ENCODE measurements at regions not wholly inside any gene's neighbourhood (a gene's known extent, or its start where the extent isn't known, plus 50 kb on each side); places are given as distances from the start of the nearest gene placed in this dataset.

GRCh38 chr4:28015996-28016395, 1155.4 kb downstream of the STIM2 start:
- no peak overlapping the region for H2AFZ ChIP-seq (ENCODE audit: control insufficient read depth, low read depth, low read length)
- no peaks in the 10 kb centered on the region for H3K4me1 ChIP-seq (ENCODE audit: control insufficient read depth, insufficient read depth, low read length)
- DNase-seq (ENCODE audit: low read depth, low spot score) (no peak), FAIRE-seq (no peak), ATAC-seq (no peak)
- RAD21 ChIA-PET (ENCODE audit: unreplicated experiment), result no interaction called here
- H3K27me3 ChIP-seq (replicated peaks in 1 of 2; ENCODE audit: control insufficient read depth in 2 of 2, insufficient read depth in 2 of 2, low read length in 1 of 2), result no peaks in the 10 kb centered on the region
- H3K36me3 ChIP-seq (ENCODE audit: control insufficient read depth in 2 of 2, insufficient read depth in 2 of 2, low read length in 1 of 2), result no peaks in the 10 kb centered on the region
- no peak overlapping the region for H3K27ac ChIP-seq (ENCODE audit: control insufficient read depth, insufficient read depth)
- no peaks in the 10 kb centered on the region for H3K79me2 ChIP-seq (ENCODE audit: control insufficient read depth, insufficient read depth, low read length)
- intact Hi-C loops (cut with micrococcal nuclease; ENCODE audit: unreplicated experiment), result no loop called here
- 3% methylated on average over 2 of the region's 2 CpGs for WGBS (ENCODE audit: insufficient coverage, insufficient replicate concordance, low lambda C conversion rate, missing lambda C conversion rate)
- CTCF ChIA-PET, result no interaction called here
- no peak overlapping the region for H3K4me3 ChIP-seq
- H3K9ac ChIP-seq (ENCODE audit: control insufficient read depth, insufficient read depth, low read length), result no peak overlapping the region
- H3K4me2 ChIP-seq (ENCODE audit: control insufficient read depth, insufficient read depth), result no peak overlapping the region
- BruUV-seq (replicated peaks), result no TSS peak
- SMC1A ChIA-PET (ENCODE audit: uncharacterized antibody, unreplicated experiment), result interaction anchor here (0.6 kb wide), 1 partner anchor 180 kb away, joined by 3 read pairs; no protein-coding TSS in a partner anchor
- POLR2A ChIA-PET, result no interaction called here
- in situ Hi-C loops (cut with MboI), result no loop called here
- no peaks in the 10 kb centered on the region for H4K20me1 ChIP-seq (ENCODE audit: control insufficient read depth, insufficient read depth)
- H3K9me3 ChIP-seq (replicated peaks; ENCODE audit: control insufficient read depth, insufficient read depth, low read length), result no peaks in the 10 kb centered on the region; the same call in 2 of the 3 replicates
- TF ChIP-seq ZBTB40 (IDR thresholded peaks at IDR 0.05; ENCODE audit: borderline replicate concordance) (no peak), YY1 (IDR thresholded peaks at IDR 0.05; ENCODE audit: low read depth, low read length) (no peak), NBN (IDR thresholded peaks at IDR 0.05) (no peak), FOS (IDR thresholded peaks at IDR 0.05; ENCODE audit: borderline replicate concordance, extremely low read depth, insufficient read length) (no peak), LARP7 (IDR thresholded peaks at IDR 0.05) (no peak), TARDBP (IDR thresholded peaks at IDR 0.05; ENCODE audit: borderline replicate concordance) (no peak), SMARCA5 (IDR thresholded peaks at IDR 0.05) (no peak), GATAD2B (conservative IDR thresholded peaks at IDR 0.05; ENCODE audit: low read depth) (no peak), CEBPB (IDR thresholded peaks at IDR 0.05; ENCODE audit: borderline replicate concordance in 1 of 2, low read depth in 2 of 2, low read length in 2 of 2) (no peak), SRF (IDR thresholded peaks at IDR 0.05; ENCODE audit: low read depth in 2 of 2, low read length in 2 of 2) (no peak), MTA3 (IDR thresholded peaks at IDR 0.05; ENCODE audit: borderline replicate concordance, low read length) (no peak), ELK1 (IDR thresholded peaks at IDR 0.05; ENCODE audit: low read depth, low read length) (no peak)
- TF ChIP-seq, protein P1, sequence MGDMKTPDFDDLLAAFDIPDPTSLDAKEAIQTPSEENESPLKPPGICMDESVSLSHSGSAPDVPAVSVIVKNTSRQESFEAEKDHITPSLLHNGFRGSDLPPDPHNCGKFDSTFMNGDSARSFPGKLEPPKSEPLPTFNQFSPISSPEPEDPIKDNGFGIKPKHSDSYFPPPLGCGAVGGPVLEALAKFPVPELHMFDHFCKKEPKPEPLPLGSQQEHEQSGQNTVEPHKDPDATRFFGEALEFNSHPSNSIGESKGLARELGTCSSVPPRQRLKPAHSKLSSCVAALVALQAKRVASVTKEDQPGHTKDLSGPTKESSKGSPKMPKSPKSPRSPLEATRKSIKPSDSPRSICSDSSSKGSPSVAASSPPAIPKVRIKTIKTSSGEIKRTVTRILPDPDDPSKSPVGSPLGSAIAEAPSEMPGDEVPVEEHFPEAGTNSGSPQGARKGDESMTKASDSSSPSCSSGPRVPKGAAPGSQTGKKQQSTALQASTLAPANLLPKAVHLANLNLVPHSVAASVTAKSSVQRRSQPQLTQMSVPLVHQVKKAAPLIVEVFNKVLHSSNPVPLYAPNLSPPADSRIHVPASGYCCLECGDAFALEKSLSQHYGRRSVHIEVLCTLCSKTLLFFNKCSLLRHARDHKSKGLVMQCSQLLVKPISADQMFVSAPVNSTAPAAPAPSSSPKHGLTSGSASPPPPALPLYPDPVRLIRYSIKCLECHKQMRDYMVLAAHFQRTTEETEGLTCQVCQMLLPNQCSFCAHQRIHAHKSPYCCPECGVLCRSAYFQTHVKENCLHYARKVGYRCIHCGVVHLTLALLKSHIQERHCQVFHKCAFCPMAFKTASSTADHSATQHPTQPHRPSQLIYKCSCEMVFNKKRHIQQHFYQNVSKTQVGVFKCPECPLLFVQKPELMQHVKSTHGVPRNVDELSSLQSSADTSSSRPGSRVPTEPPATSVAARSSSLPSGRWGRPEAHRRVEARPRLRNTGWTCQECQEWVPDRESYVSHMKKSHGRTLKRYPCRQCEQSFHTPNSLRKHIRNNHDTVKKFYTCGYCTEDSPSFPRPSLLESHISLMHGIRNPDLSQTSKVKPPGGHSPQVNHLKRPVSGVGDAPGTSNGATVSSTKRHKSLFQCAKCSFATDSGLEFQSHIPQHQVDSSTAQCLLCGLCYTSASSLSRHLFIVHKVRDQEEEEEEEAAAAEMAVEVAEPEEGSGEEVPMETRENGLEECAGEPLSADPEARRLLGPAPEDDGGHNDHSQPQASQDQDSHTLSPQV (IDR thresholded peaks at IDR 0.05), result no peak

All from GM12878 (cell line).